ENCODE measurements at regions not wholly inside any gene's neighbourhood (a gene's known extent, or its start where the extent isn't known, plus 50 kb on each side); places are given as distances from the start of the nearest gene placed in this dataset.

GRCh38 chr13:72458701-72459100 lies 268.7 kb downstream of the MZT1 start:
- in situ Hi-C loops (cut with MboI; ENCODE audit: low sequenced_read_pairs) = no loop called here

- in situ Hi-C loops (cut with MboI; ENCODE audit: low sequenced_read_pairs) = no loop called here
Measured at GRCh38 chr13:72457151-72457550, 270.3 kb downstream of the MZT1 start.

- in situ Hi-C loops (cut with MboI; ENCODE audit: low sequenced_read_pairs) = no loop called here
Measured at GRCh38 chr13:72456486-72456885, 270.9 kb downstream of the MZT1 start.

GRCh38 chr13:72453161-72453560 lies 274.3 kb downstream of the MZT1 start:
- in situ Hi-C loops (cut with MboI; ENCODE audit: low sequenced_read_pairs) = no loop called here

- in situ Hi-C loops (cut with MboI; ENCODE audit: low sequenced_read_pairs) = no loop called here
Measured at GRCh38 chr13:72448082-72448481, 279.3 kb downstream of the MZT1 start.

- in situ Hi-C loops (cut with MboI; ENCODE audit: low sequenced_read_pairs) = no loop called here
Measured at GRCh38 chr13:72444999-72445398, 282.4 kb downstream of the MZT1 start.

GRCh38 chr13:72437458-72437857 lies 290.0 kb downstream of the MZT1 start:
- in situ Hi-C loops (cut with MboI; ENCODE audit: low sequenced_read_pairs) = no loop called here

GRCh38 chr13:72435251-72435650 lies 292.2 kb downstream of the MZT1 start:
- in situ Hi-C loops (cut with MboI; ENCODE audit: low sequenced_read_pairs) = no loop called here

GRCh38 chr13:72431981-72432682 lies 295.3 kb downstream of the MZT1 start:
- in situ Hi-C loops (cut with MboI; ENCODE audit: low sequenced_read_pairs) = no loop called here

- in situ Hi-C loops (cut with MboI; ENCODE audit: low sequenced_read_pairs) = no loop called here
Measured at GRCh38 chr13:72430923-72431322, 296.5 kb downstream of the MZT1 start.

- in situ Hi-C loops (cut with MboI; ENCODE audit: low sequenced_read_pairs) = no loop called here
Measured at GRCh38 chr13:72427757-72428528, 299.5 kb downstream of the MZT1 start.

- in situ Hi-C loops (cut with MboI; ENCODE audit: low sequenced_read_pairs) = no loop called here
Measured at GRCh38 chr13:72424059-72424458, 303.4 kb downstream of the MZT1 start.

- in situ Hi-C loops (cut with MboI; ENCODE audit: low sequenced_read_pairs) = no loop called here
Measured at GRCh38 chr13:72415817-72416216, 311.6 kb downstream of the MZT1 start.

GRCh38 chr13:72412481-72412880 lies 314.9 kb downstream of the MZT1 start:
- in situ Hi-C loops (cut with MboI; ENCODE audit: low sequenced_read_pairs) = no loop called here

GRCh38 chr13:72405441-72405840 lies 322.0 kb downstream of the MZT1 start:
- in situ Hi-C loops (cut with MboI; ENCODE audit: low sequenced_read_pairs) = no loop called here

- in situ Hi-C loops (cut with MboI; ENCODE audit: low sequenced_read_pairs) = no loop called here
Measured at GRCh38 chr13:72403396-72404010, 323.9 kb downstream of the MZT1 start.

GRCh38 chr13:72400856-72401255 lies 326.6 kb downstream of the MZT1 start:
- in situ Hi-C loops (cut with MboI; ENCODE audit: low sequenced_read_pairs) = no loop called here

GRCh38 chr13:72399351-72399750 lies 328.1 kb downstream of the MZT1 start:
- in situ Hi-C loops (cut with MboI; ENCODE audit: low sequenced_read_pairs) = no loop called here

- in situ Hi-C loops (cut with MboI; ENCODE audit: low sequenced_read_pairs) = no loop called here
Measured at GRCh38 chr13:72397265-72397664, 330.2 kb downstream of the MZT1 start.

GRCh38 chr13:72390909-72391308 lies 336.5 kb downstream of the MZT1 start:
- in situ Hi-C loops (cut with MboI; ENCODE audit: low sequenced_read_pairs) = no loop called here

GRCh38 chr13:72386138-72386684 lies 341.2 kb downstream of the MZT1 start:
- in situ Hi-C loops (cut with MboI; ENCODE audit: low sequenced_read_pairs) = no loop called here

GRCh38 chr13:72384879-72385278 lies 342.6 kb downstream of the MZT1 start:
- in situ Hi-C loops (cut with MboI; ENCODE audit: low sequenced_read_pairs) = no loop called here

All from HL-60/S4 treated with retinoic acid at 250 ng/mL for 4 days and 3 days (cell line).